Mesothelial cell of epicardium (in vitro differentiated cells): ENCODE measurements at regions not wholly inside any gene's neighbourhood (a gene's known extent, or its start where the extent isn't known, plus 50 kb on each side); places are given as distances from the start of the nearest gene placed in this dataset.

ENCODE experiments used
- DNase-seq, 2 experiments: peaks; one replicate each; pipeline ENCODE4 v3.0.0; 2021; ENCODE audit warnings: low spot score in 2 of 2; ENCODE audit not compliant: unreplicated experiment in 2 of 2
- H3K27ac Mint-ChIP-seq: 2 replicates; pipeline ENCODE4 v1.8.0; 2021; ENCODE audit warnings: mixed read lengths
- H3K27me3 Mint-ChIP-seq: 2 replicates; pipeline ENCODE4 v1.8.0; 2021; ENCODE audit warnings: low read depth, mixed read lengths
- H3K36me3 Mint-ChIP-seq: 2 replicates; pipeline ENCODE4 v1.8.0; 2021; ENCODE audit warnings: mixed read lengths
- H3K4me1 Mint-ChIP-seq: 2 replicates; pipeline ENCODE4 v1.8.0; 2021; ENCODE audit warnings: mixed read lengths
- H3K4me3 Mint-ChIP-seq: 2 replicates; pipeline ENCODE4 v1.8.0; 2021; ENCODE audit warnings: mild to moderate bottlenecking, moderate library complexity, mixed read lengths
- H3K9me3 Mint-ChIP-seq: 2 replicates; pipeline ENCODE4 v1.8.0; 2021; ENCODE audit warnings: mixed read lengths
- TF ChIP-seq, protein P1 (sequence below): fragments of 200-600 bp; sonication (generic); IDR thresholded peaks from one replicate; pipeline ENCODE4 v1.5.0; 2021; ENCODE audit warnings: antibody characterized with exemption; ENCODE audit not compliant: unreplicated experiment

DNA sequence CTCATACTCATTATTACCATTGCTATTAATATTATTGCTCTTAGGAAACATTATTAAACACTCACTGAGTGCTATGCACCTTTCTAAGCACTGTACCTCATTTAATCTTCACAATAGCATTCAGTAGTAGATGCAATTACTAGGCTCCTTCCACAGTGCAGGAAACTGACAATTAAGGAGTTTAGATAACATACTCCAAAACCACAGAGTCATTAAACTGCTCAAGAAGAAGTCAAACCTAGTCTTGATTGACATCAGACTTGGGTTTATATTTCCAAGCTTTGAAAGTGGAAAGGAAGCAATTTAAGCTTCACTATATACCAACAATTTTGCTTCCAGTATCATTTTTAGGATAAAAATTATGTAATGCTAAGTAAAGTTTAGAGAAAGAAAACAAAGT, 490.1 kb upstream of the ARRDC4 start:
- H3K4me1 Mint-ChIP-seq = no peaks in the 10 kb centered on the region
- no peak overlapping the region for H3K27ac Mint-ChIP-seq
- H3K36me3 Mint-ChIP-seq = no peaks in the 10 kb centered on the region
- H3K4me3 Mint-ChIP-seq = no peak overlapping the region
- DNase-seq = no peak
- TF ChIP-seq, protein P1, sequence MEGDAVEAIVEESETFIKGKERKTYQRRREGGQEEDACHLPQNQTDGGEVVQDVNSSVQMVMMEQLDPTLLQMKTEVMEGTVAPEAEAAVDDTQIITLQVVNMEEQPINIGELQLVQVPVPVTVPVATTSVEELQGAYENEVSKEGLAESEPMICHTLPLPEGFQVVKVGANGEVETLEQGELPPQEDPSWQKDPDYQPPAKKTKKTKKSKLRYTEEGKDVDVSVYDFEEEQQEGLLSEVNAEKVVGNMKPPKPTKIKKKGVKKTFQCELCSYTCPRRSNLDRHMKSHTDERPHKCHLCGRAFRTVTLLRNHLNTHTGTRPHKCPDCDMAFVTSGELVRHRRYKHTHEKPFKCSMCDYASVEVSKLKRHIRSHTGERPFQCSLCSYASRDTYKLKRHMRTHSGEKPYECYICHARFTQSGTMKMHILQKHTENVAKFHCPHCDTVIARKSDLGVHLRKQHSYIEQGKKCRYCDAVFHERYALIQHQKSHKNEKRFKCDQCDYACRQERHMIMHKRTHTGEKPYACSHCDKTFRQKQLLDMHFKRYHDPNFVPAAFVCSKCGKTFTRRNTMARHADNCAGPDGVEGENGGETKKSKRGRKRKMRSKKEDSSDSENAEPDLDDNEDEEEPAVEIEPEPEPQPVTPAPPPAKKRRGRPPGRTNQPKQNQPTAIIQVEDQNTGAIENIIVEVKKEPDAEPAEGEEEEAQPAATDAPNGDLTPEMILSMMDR = no peak
- H3K27me3 Mint-ChIP-seq = peaks cover 19% of the 10 kb centered on the region
- peaks cover 13% of the 10 kb centered on the region for H3K9me3 Mint-ChIP-seq

DNA sequence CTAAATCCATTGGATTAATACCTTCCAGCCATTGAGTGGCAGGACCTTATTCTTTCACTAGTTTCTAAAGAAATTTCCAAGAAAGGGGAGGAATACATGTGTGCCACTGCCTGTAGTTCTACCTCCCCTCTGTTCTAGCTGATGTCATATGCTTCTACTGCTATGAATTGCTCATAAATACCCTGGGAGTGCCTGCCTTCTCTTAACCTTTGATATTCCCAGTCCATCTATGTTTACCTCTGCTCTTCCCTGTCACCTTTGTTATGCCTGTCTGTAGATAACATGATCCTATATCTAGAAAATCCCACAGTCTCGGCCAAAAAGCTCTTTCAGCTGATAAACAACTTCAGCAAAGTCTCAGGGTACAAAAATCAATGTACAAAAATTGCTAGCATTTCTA, 486.9 kb upstream of the ARRDC4 start:
- Mint-ChIP-seq H3K27ac (no peak overlapping the region), H3K4me1 (no peaks in the 10 kb centered on the region), H3K9me3 (peaks cover 13% of the 10 kb centered on the region), H3K36me3 (no peaks in the 10 kb centered on the region), H3K4me3 (no peak overlapping the region), H3K27me3 (peaks cover 10% of the 10 kb centered on the region)
- DNase-seq = no peak
- TF ChIP-seq, protein P1 = no peak

DNA sequence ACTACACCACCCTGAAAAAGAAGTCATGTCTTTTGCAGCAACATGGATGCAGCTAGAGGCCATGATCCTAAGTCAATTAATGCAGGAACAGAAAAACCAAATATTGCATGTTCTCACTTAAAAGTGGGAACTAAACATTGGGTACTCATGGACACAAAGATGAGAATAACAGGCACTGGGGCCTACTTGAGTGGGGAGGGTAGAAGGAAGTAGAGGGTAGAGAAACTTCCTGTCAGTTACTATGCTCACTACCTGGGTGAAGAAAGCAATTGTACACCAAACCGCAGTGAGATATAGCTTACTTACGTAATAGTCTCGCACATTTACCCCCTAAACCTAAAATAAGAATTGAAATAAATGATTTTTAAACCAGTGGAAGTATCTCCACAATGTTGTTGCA, 480.5 kb upstream of the ARRDC4 start:
- Mint-ChIP-seq H3K27ac (no peak overlapping the region), H3K27me3 (peaks cover 4% of the 10 kb centered on the region), H3K4me1 (peaks cover 4% of the 10 kb centered on the region), H3K36me3 (no peaks in the 10 kb centered on the region), H3K9me3 (peaks cover 12% of the 10 kb centered on the region), H3K4me3 (no peak overlapping the region)
- TF ChIP-seq, protein P1 = no peak
- DNase-seq = no peak

DNA sequence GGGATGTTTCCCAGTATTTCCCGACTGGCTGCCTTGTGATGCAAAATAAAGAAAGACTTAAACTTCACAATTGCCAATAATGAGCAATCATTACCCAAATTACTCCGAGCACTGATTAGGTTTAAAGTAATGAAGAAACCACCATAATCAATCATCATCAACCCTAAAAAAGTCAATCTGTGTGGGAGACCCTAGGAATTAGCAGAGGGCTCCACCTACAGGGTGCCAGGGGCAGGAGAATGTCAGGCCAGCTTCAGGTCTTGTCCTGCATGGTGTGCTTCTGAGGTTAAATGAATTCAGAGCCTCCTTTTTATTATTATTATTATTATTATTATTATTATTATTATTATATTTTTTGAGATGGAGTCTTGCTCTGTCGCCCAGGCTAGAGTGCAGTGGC, 478.0 kb upstream of the ARRDC4 start:
- H3K9me3 Mint-ChIP-seq = peaks cover 12% of the 10 kb centered on the region
- no peaks in the 10 kb centered on the region for H3K27me3 Mint-ChIP-seq
- H3K27ac Mint-ChIP-seq = no peak overlapping the region
- peaks cover 4% of the 10 kb centered on the region for H3K4me1 Mint-ChIP-seq
- no peaks in the 10 kb centered on the region for H3K36me3 Mint-ChIP-seq
- no peak overlapping the region for H3K4me3 Mint-ChIP-seq
- TF ChIP-seq, protein P1 = no peak
- DNase-seq = no peak

DNA sequence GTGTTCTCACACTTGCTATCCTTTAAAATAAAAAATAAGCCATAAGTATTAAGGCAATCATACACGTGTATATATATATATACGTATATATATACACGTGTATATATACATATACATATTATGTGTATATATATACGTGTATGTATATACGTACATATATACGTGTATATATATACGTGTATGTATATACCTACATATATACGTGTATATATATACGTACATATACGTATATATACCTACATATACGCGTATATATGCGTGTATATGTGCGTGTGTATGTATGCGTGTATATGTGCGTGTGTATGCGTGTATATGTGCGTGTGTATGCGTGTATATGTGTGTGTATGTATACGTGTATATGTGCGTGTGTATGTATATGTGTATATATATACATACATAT, 477.3 kb upstream of the ARRDC4 start:
- no peaks in the 10 kb centered on the region for H3K36me3 Mint-ChIP-seq
- H3K4me1 Mint-ChIP-seq = peaks cover 4% of the 10 kb centered on the region

DNA sequence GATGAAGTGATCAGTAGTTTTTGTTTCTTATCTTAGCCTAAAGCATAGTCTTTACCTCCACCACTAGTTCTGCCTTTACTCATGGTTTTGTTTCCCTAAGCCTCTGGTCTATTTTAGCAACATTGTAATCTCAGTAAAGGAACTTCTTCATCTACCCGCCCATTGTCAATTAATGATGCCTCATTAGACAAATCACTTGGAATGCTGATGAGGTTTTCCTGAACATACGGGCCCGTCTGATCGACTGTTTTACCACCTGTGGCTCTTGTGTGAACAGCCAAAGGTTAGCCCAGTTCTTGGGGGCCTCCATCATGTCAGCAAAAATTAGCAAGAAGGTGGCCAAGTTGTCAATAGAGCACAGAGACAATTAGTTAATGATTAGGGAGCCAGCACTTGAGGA, 470.1 kb upstream of the ARRDC4 start:
- H3K27me3 Mint-ChIP-seq = peaks cover 28% of the 10 kb centered on the region
- no peak overlapping the region for H3K4me3 Mint-ChIP-seq
- no peak for DNase-seq
- TF ChIP-seq, protein P1 = no peak
- no peaks in the 10 kb centered on the region for H3K36me3 Mint-ChIP-seq
- H3K4me1 Mint-ChIP-seq = no peaks in the 10 kb centered on the region
- H3K9me3 Mint-ChIP-seq = no peaks in the 10 kb centered on the region
- no peak overlapping the region for H3K27ac Mint-ChIP-seq

More for the DNA sequence above, 477.3 kb upstream of the ARRDC4 start:
- Mint-ChIP-seq H3K9me3 (peaks cover 12% of the 10 kb centered on the region), H3K4me3 (no peak overlapping the region), H3K27me3 (no peaks in the 10 kb centered on the region), H3K27ac (no peak overlapping the region)
- no peak for DNase-seq
- TF ChIP-seq, protein P1 = no peak
